Transverse colon (tissue), 4 donors: ENCODE measurements at regions not wholly inside any gene's neighbourhood (a gene's known extent, or its start where the extent isn't known, plus 50 kb on each side); places are given as distances from the start of the nearest gene placed in this dataset.
"Not testable (repeated sequence)": the region's sequence is repeated elsewhere in the genome, so short reads cannot be mapped to it uniquely, and the experiment has no call there.

Experiments used
- EP300 ChIP-seq: sonication (generic); formaldehyde crosslinking; IDR thresholded peaks from one replicate; pipeline ENCODE4 v1.6.1; 2017; ENCODE audit warnings: antibody characterized with exemption, low read depth
- POLR2A ChIP-seq: fragments of 450-650 bp; IDR thresholded peaks from one replicate; pipeline ENCODE4 v1.6.1; 2016; ENCODE audit warnings: antibody characterized with exemption, mild to moderate bottlenecking, moderate library complexity
- POLR2AphosphoS5 ChIP-seq, 3 donors: sonication (generic); formaldehyde crosslinking; IDR thresholded peaks; one replicate each; pipeline ENCODE4 v1.6.1; 2016; ENCODE audit warnings: antibody characterized with exemption in 3 of 3
- TF ChIP-seq, protein P1 (sequence below), 5 experiments: fragments of 200-600 bp in 3 of 5; fragments of 450-650 bp in 2 of 5; sonication (generic) in 3 of 5; IDR thresholded peaks; 1 replicate in 2 of 5; 2 replicates in 3 of 5; pipeline ENCODE4 v1.5.1; 2016 to 2017; ENCODE audit warnings: antibody characterized with exemption in 5 of 5, inconsistent platforms in 3 of 5, mild to moderate bottlenecking in 2 of 5, moderate library complexity in 1 of 5

DNA sequence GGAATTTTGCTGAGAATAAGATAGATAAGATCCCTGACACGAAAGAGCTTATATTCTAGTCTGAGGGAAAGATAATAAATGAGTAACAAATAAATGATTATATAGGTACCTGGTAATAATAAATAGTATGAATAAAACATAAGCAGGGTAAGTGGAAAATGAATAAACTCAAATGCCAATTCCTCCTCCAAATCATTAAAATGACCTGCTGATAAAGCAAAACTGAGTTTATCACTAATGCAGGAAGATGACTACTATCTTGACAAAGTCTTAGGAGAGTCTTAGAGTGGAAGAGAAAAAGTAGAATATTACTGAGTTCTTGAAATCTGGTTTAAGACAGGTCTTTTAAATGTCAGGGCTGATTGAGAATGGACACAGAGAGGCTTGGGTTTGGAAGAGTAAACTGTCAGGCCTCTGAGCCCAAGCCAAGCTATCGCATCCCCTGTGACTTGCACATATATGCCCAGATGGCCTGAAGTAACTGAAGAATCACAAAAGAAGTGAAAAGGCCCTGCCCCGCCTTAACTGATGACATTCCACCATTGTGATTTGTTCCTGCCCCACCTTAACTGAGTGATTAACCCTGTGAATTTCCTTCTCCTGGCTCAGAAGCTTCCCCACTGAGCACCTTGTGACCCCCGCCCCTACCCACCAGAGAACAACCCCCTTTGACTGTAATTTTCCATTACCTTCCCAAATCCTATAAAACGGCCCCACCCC lies 637.8 kb downstream of the UTRN start:
- not testable (repeated sequence) for TF ChIP-seq EP300; POLR2A; POLR2AphosphoS5 (IDR thresholded peaks at IDR 0.05)
- TF ChIP-seq, protein P1, sequence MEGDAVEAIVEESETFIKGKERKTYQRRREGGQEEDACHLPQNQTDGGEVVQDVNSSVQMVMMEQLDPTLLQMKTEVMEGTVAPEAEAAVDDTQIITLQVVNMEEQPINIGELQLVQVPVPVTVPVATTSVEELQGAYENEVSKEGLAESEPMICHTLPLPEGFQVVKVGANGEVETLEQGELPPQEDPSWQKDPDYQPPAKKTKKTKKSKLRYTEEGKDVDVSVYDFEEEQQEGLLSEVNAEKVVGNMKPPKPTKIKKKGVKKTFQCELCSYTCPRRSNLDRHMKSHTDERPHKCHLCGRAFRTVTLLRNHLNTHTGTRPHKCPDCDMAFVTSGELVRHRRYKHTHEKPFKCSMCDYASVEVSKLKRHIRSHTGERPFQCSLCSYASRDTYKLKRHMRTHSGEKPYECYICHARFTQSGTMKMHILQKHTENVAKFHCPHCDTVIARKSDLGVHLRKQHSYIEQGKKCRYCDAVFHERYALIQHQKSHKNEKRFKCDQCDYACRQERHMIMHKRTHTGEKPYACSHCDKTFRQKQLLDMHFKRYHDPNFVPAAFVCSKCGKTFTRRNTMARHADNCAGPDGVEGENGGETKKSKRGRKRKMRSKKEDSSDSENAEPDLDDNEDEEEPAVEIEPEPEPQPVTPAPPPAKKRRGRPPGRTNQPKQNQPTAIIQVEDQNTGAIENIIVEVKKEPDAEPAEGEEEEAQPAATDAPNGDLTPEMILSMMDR (IDR thresholded peaks at IDR 0.05) = not testable (repeated sequence)
